Endothelial cell of umbilical vein (primary cell): ENCODE measurements at regions not wholly inside any gene's neighbourhood (a gene's known extent, or its start where the extent isn't known, plus 50 kb on each side); places are given as distances from the start of the nearest gene placed in this dataset.

ENCODE experiments used
- CTCF ChIP-seq, 2 donors: IDR thresholded peaks; 1 replicate in 1 of 2; 2 replicates in 1 of 2; pipeline ENCODE4 v1.5.1; 2011; ENCODE audit warnings: low read length in 2 of 2, mild to moderate bottlenecking in 2 of 2, moderate library complexity in 2 of 2, control low read depth in 1 of 2, inconsistent platforms in 1 of 2, low read depth in 1 of 2; ENCODE audit not compliant: insufficient read depth in 1 of 2; ENCODE audit errors: extremely low read depth in 1 of 2
- MYC ChIP-seq: IDR thresholded peaks from one replicate; pipeline ENCODE4 v1.6.1; 2011; ENCODE audit warnings: mild to moderate bottlenecking, low read depth, low read length
- POLR2A ChIP-seq: IDR thresholded peaks from 2 replicates; pipeline ENCODE4 v1.6.1; 2012; ENCODE audit warnings: low read depth, mild to moderate bottlenecking, control low read depth, low read length

GRCh38 chr7:26612742-26613141 lies 251.6 kb downstream of the SKAP2 start:
- TF ChIP-seq CTCF (IDR thresholded peaks at IDR 0.05; ENCODE audit: extremely low read depth in 1 of 2, insufficient read depth in 1 of 2, low read depth in 1 of 2, low read length in 2 of 2) (no peak), POLR2A (no peak), MYC (no peak)
